ENCODE measurements at regions not wholly inside any gene's neighbourhood (a gene's known extent, or its start where the extent isn't known, plus 50 kb on each side); places are given as distances from the start of the nearest gene placed in this dataset.

DNA sequence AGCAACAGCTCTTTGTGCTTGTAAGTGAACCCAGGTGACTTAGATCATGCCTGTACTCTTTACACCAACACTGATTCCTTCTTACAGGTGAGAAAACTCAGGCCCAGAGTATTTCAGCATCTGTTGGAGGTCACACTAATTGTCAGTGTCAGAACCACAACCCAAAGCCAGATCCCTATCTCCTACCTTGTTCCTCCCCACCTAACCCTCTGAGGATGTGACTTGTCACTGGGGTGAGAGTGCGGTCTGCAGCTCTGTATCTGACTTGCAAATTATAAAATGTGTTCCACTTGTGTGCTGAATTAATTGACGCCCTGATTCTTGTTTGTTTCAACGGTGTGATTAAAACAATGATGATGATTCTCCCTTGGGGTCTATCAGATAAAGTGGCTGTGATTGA lies 232.5 kb upstream of the KCNG1 start:
- TF ChIP-seq, protein P1, sequence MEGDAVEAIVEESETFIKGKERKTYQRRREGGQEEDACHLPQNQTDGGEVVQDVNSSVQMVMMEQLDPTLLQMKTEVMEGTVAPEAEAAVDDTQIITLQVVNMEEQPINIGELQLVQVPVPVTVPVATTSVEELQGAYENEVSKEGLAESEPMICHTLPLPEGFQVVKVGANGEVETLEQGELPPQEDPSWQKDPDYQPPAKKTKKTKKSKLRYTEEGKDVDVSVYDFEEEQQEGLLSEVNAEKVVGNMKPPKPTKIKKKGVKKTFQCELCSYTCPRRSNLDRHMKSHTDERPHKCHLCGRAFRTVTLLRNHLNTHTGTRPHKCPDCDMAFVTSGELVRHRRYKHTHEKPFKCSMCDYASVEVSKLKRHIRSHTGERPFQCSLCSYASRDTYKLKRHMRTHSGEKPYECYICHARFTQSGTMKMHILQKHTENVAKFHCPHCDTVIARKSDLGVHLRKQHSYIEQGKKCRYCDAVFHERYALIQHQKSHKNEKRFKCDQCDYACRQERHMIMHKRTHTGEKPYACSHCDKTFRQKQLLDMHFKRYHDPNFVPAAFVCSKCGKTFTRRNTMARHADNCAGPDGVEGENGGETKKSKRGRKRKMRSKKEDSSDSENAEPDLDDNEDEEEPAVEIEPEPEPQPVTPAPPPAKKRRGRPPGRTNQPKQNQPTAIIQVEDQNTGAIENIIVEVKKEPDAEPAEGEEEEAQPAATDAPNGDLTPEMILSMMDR (optimal IDR thresholded peaks at IDR 0.05 in 1 of 3, IDR thresholded peaks at IDR 0.05 in 1 of 3, conservative IDR thresholded peaks at IDR 0.05 in 1 of 3; ENCODE audit: extremely low read depth in 1 of 3, insufficient read depth in 2 of 3, low read length in 3 of 3): no peak
- no peak for TF ChIP-seq EZH2 (IDR thresholded peaks at IDR 0.05; ENCODE audit: low read length)
